ENCODE measurements at regions not wholly inside any gene's neighbourhood (a gene's known extent, or its start where the extent isn't known, plus 50 kb on each side); places are given as distances from the start of the nearest gene placed in this dataset.

- TF ChIP-seq POLR2AphosphoS5 (IDR thresholded peaks at IDR 0.05) (no peak), CTCF (IDR thresholded peaks at IDR 0.05) (no peak), POLR2A (IDR thresholded peaks at IDR 0.05) (no peak), EP300 (IDR thresholded peaks at IDR 0.05) (no peak)
Observed at GRCh38 chr1:29825274-29825940, 589.1 kb downstream of the PTPRU start.
